Keratinocyte (primary cell): ENCODE measurements at regions not wholly inside any gene's neighbourhood (a gene's known extent, or its start where the extent isn't known, plus 50 kb on each side); places are given as distances from the start of the nearest gene placed in this dataset.

ENCODE experiments used
- DNase-seq: peaks from one replicate; pipeline ENCODE4 v3.0.0-alpha.2; 2011; ENCODE audit warnings: low read depth, missing footprints, low spot score
- FAIRE-seq: peaks from 2 replicates; lab custom pipeline; 2011; peaks lifted over from hg19 to GRCh38; lab: Jason Lieb, UNC
- H2AFZ ChIP-seq: 2 replicates; pipeline ENCODE4 v1.6.0; 2012; ENCODE audit warnings: low read length, control low read depth, inconsistent platforms; ENCODE audit not compliant: control insufficient read depth
- H3K27ac ChIP-seq: 2 replicates; pipeline ENCODE4 v1.5.1; 2011; ENCODE audit warnings: low read length; ENCODE audit not compliant: control insufficient read depth, insufficient read depth
- H3K27me3 ChIP-seq: 3 replicates; pipeline ENCODE4 v1.6.0; 2011; ENCODE audit warnings: low read length; ENCODE audit not compliant: control insufficient read depth, insufficient read depth; ENCODE audit errors: extremely low read depth
- H3K36me3 ChIP-seq, 2 experiments: 2 replicates in 1 of 2; 3 replicates in 1 of 2; pipeline ENCODE4 v1.5.1; 2011; ENCODE audit warnings: low read length in 2 of 2, mild to moderate bottlenecking in 1 of 2; ENCODE audit not compliant: control insufficient read depth in 2 of 2, insufficient read depth in 2 of 2; ENCODE audit errors: extremely low read depth in 1 of 2
- H3K4me1 ChIP-seq: 3 replicates; pipeline ENCODE4 v1.5.1; 2011; ENCODE audit warnings: low read length; ENCODE audit not compliant: control insufficient read depth, insufficient read depth; ENCODE audit errors: extremely low read depth
- H3K4me2 ChIP-seq: 3 replicates; pipeline ENCODE4 v1.6.0; 2011; ENCODE audit warnings: low read depth, low read length; ENCODE audit not compliant: control insufficient read depth, insufficient read depth; ENCODE audit errors: extremely low read depth
- H3K4me3 ChIP-seq, 3 experiments: fragments of 200-600 bp in 1 of 3; sonication (generic) in 1 of 3; 2 replicates in 2 of 3; 3 replicates in 1 of 3; pipeline ENCODE4 v1.5.1; 2011 to 2016; ENCODE audit warnings: low read length in 3 of 3, mild to moderate bottlenecking in 3 of 3, control low read depth in 2 of 3, inconsistent platforms in 1 of 3, low read depth in 1 of 3, mixed read lengths in 1 of 3, mixed run types in 1 of 3, moderate library complexity in 1 of 3; ENCODE audit not compliant: control insufficient read depth in 2 of 3, insufficient read depth in 2 of 3; ENCODE audit errors: extremely low read depth in 1 of 3
- H3K79me2 ChIP-seq: 2 replicates; pipeline ENCODE4 v1.6.0; 2012; ENCODE audit warnings: low read length; ENCODE audit not compliant: control insufficient read depth, insufficient read depth
- H3K9ac ChIP-seq: 3 replicates; pipeline ENCODE4 v1.6.0; 2011; ENCODE audit warnings: low read length; ENCODE audit not compliant: control insufficient read depth, insufficient read depth; ENCODE audit errors: extremely low read depth
- H3K9me1 ChIP-seq: 3 replicates; pipeline ENCODE4 v1.6.0; 2011; ENCODE audit warnings: low read length; ENCODE audit not compliant: control insufficient read depth, insufficient read depth; ENCODE audit errors: extremely low read depth
- H3K9me3 ChIP-seq: 2 replicates; pipeline ENCODE4 v1.5.1; 2012; ENCODE audit warnings: low read depth, low read length; ENCODE audit not compliant: control insufficient read depth
- H4K20me1 ChIP-seq: 3 replicates; pipeline ENCODE4 v1.6.0; 2011; ENCODE audit warnings: low read length; ENCODE audit not compliant: control insufficient read depth, insufficient read depth; ENCODE audit errors: extremely low read depth
- EZH2 ChIP-seq: IDR thresholded peaks from one replicate; pipeline ENCODE4 v1.6.1; 2012; ENCODE audit warnings: inconsistent platforms, mild to moderate bottlenecking, low read length, moderate library complexity
- dilution Hi-C: fragments of 300-500 bp; cut with MboI; formaldehyde crosslinking; loops from one replicate; pipeline ENCODE4 v1.7.0; 2020; ENCODE audit warnings: low sequenced_read_pairs; ENCODE audit not compliant: extremely low pct_ligation_motif_present
- TF ChIP-seq, protein P1 (sequence below), 3 experiments: IDR thresholded peaks in 1 of 3; conservative IDR thresholded peaks in 1 of 3; optimal IDR thresholded peaks in 1 of 3; 2 replicates in 2 of 3; 3 replicates in 1 of 3; pipeline versions ENCODE3 to v1.5.1; 2011; ENCODE audit warnings: low read length in 3 of 3, mild to moderate bottlenecking in 3 of 3, moderate library complexity in 2 of 3, control low read depth in 1 of 3, inconsistent platforms in 1 of 3; ENCODE audit not compliant: insufficient read depth in 2 of 3; ENCODE audit errors: extremely low read depth in 1 of 3

- H2AFZ ChIP-seq = no peak overlapping the region
- H3K4me1 ChIP-seq = no peaks in the 10 kb centered on the region
- H3K27me3 ChIP-seq = no peaks in the 10 kb centered on the region
- H3K4me3 ChIP-seq = no peak overlapping the region
- FAIRE-seq (no peak), DNase-seq (no peak)
- H3K4me2 ChIP-seq = no peak overlapping the region
- no peak overlapping the region for H3K27ac ChIP-seq
- H3K79me2 ChIP-seq = no peaks in the 10 kb centered on the region
- no peak overlapping the region for H3K9ac ChIP-seq
- no peaks in the 10 kb centered on the region for H4K20me1 ChIP-seq
- dilution Hi-C loops = no loop called here
- H3K9me3 ChIP-seq = no peaks in the 10 kb centered on the region
- no peaks in the 10 kb centered on the region for H3K9me1 ChIP-seq
- no peaks in the 10 kb centered on the region for H3K36me3 ChIP-seq
- no peak for TF ChIP-seq EZH2
- TF ChIP-seq, protein P1, sequence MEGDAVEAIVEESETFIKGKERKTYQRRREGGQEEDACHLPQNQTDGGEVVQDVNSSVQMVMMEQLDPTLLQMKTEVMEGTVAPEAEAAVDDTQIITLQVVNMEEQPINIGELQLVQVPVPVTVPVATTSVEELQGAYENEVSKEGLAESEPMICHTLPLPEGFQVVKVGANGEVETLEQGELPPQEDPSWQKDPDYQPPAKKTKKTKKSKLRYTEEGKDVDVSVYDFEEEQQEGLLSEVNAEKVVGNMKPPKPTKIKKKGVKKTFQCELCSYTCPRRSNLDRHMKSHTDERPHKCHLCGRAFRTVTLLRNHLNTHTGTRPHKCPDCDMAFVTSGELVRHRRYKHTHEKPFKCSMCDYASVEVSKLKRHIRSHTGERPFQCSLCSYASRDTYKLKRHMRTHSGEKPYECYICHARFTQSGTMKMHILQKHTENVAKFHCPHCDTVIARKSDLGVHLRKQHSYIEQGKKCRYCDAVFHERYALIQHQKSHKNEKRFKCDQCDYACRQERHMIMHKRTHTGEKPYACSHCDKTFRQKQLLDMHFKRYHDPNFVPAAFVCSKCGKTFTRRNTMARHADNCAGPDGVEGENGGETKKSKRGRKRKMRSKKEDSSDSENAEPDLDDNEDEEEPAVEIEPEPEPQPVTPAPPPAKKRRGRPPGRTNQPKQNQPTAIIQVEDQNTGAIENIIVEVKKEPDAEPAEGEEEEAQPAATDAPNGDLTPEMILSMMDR (optimal IDR thresholded peaks at IDR 0.05 in 1 of 3, IDR thresholded peaks at IDR 0.05 in 1 of 3, conservative IDR thresholded peaks at IDR 0.05 in 1 of 3; ENCODE audit: extremely low read depth in 1 of 3, insufficient read depth in 2 of 3, low read length in 3 of 3) = no peak
Observed at GRCh38 chr2:8392098-8392866, 289.6 kb upstream of the ID2 start.

DNA sequence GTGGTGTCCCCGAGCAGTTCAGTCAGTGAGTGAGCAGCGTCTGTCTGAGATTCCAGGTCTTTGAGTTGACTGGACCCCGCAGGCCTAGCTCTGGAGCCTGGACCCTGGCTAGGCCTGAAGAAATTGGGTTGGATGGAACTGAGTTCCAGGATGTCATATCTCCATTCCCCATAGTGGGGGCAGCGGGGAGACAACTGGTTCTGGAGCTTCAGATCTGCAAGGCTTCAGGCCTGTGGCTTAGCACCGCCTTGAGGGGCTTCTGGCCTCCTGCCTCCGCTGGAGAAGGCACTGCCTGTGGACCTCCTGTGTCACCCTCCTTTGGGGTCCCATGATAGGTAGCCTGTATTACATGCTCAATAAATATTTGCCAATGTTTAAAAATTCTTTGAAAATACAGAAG lies 288.4 kb upstream of the ID2 start:
- no peaks in the 10 kb centered on the region for H3K4me1 ChIP-seq
- DNase-seq (no peak), FAIRE-seq (no peak)
- no peaks in the 10 kb centered on the region for H4K20me1 ChIP-seq
- H3K4me2 ChIP-seq = no peak overlapping the region
- TF ChIP-seq EZH2 = no peak
- TF ChIP-seq, protein P1 (optimal IDR thresholded peaks at IDR 0.05 in 1 of 3, IDR thresholded peaks at IDR 0.05 in 1 of 3, conservative IDR thresholded peaks at IDR 0.05 in 1 of 3; ENCODE audit: extremely low read depth in 1 of 3, insufficient read depth in 2 of 3, low read length in 3 of 3) = no peak
- no peak overlapping the region for H2AFZ ChIP-seq
- no peak overlapping the region for H3K4me3 ChIP-seq
- no peak overlapping the region for H3K9ac ChIP-seq
- no peaks in the 10 kb centered on the region for H3K79me2 ChIP-seq
- peaks cover 6% of the 10 kb centered on the region for H3K9me3 ChIP-seq
- no peaks in the 10 kb centered on the region for H3K27me3 ChIP-seq
- no peaks in the 10 kb centered on the region for H3K36me3 ChIP-seq
- dilution Hi-C loops = no loop called here
- no peak overlapping the region for H3K27ac ChIP-seq
- H3K9me1 ChIP-seq = no peaks in the 10 kb centered on the region
